Right cardiac atrium (tissue), 5 donors: ENCODE measurements at regions not wholly inside any gene's neighbourhood (a gene's known extent, or its start where the extent isn't known, plus 50 kb on each side); places are given as distances from the start of the nearest gene placed in this dataset.

ENCODE experiments used
- ATAC-seq, 2 donors: fragments of 200-7000 bp; cut with Tn5 transposase; one replicate each; pipeline versions ENCODE4 v1.8.0 to v1.9.1; 2020; ENCODE audit warnings: moderate library complexity in 2 of 2, mild to moderate bottlenecking in 1 of 2
- DNase-seq, 3 donors: peaks; one replicate each; pipeline ENCODE4 v3.0.0-alpha.2; 2020
- H3K27ac ChIP-seq: one replicate; pipeline ENCODE4 v1.5.1; 2013; ENCODE audit warnings: mild to moderate bottlenecking, low read length, control low read depth, moderate library complexity
- H3K27me3 ChIP-seq: one replicate; pipeline ENCODE4 v1.6.1; 2013; ENCODE audit not compliant: control insufficient read depth, insufficient read depth
- H3K4me1 ChIP-seq: one replicate; pipeline ENCODE4 v1.6.1; 2013; ENCODE audit warnings: low read length; ENCODE audit not compliant: control insufficient read depth, insufficient read depth
- H3K4me3 ChIP-seq: one replicate; pipeline ENCODE4 v1.5.1; 2013; ENCODE audit warnings: low read length, control low read depth
- H3K9me3 ChIP-seq: one replicate; pipeline ENCODE4 v1.6.1; 2013; ENCODE audit warnings: low read length; ENCODE audit not compliant: control insufficient read depth
- WGBS: extraction: QIAGEN DNeasy Blood & Tissue Kit; methylation state at CpG from one replicate; pipeline ENCODE4 v1.1.7; 2013; 5-methylcytosine and 5-hydroxymethylcytosine counted together
- intact Hi-C, 4 donors: fragments of 100-400 bp; cut with DNase I; formaldehyde crosslinking; loops; one replicate each; pipeline versions ENCODE4 v1.11.0 to v1.14.0; 2022 to 2023
- donor health status: healthy with polysubstance abuse.
- donor health status: DM: no; HTN: yes; CAD: no.
- donor health status: DM: no; HTN: no; CAD: no.
- donor health status: DM: no; HTN: yes; CAD: no; lungs with severe emphysema.
- donor health status: DM: yes; HTN: yes; CAD: no.

- no peaks in the 10 kb centered on the region for H3K9me3 ChIP-seq
- intact Hi-C loops, result no loop called here
- 85% methylated on average over 6 of the region's 6 CpGs for WGBS
- H3K4me1 ChIP-seq, result no peaks in the 10 kb centered on the region
- ATAC-seq, result no peak
- no peak for DNase-seq
- H3K4me3 ChIP-seq, result no peak overlapping the region
- H3K27me3 ChIP-seq, result no peaks in the 10 kb centered on the region
- no peak overlapping the region for H3K27ac ChIP-seq
Measured at GRCh38 chr6:119459207-119459974, 109.8 kb upstream of the MAN1A1 start.

DNA sequence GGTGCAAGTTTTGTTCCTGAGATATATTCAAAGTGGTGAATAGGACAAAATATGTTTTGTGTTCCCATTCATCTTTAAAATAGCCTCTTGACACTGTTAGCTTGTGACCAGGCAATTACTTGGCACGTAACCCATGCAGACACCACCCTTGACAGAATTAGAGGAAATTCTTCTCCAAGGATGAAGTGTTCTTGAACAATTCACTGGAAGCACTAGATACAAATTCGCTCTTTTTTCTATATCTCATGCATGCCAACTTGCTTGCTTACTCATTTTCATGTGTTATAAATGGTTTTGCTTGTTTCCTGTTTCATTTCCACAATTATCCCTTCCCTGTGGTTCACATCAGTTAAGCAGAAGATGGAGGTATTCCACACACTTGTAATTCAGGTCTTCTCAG is 105.2 kb upstream of the MAN1A1 start:
- H3K9me3 ChIP-seq, result no peaks in the 10 kb centered on the region
- intact Hi-C loops, result no loop called here
- DNase-seq (no peak), ATAC-seq (no peak)
- no peak overlapping the region for H3K27ac ChIP-seq
- WGBS, result 37% methylated on average over 2 of the region's 2 CpGs
- no peaks in the 10 kb centered on the region for H3K4me1 ChIP-seq
- no peak overlapping the region for H3K4me3 ChIP-seq
- no peaks in the 10 kb centered on the region for H3K27me3 ChIP-seq

DNA sequence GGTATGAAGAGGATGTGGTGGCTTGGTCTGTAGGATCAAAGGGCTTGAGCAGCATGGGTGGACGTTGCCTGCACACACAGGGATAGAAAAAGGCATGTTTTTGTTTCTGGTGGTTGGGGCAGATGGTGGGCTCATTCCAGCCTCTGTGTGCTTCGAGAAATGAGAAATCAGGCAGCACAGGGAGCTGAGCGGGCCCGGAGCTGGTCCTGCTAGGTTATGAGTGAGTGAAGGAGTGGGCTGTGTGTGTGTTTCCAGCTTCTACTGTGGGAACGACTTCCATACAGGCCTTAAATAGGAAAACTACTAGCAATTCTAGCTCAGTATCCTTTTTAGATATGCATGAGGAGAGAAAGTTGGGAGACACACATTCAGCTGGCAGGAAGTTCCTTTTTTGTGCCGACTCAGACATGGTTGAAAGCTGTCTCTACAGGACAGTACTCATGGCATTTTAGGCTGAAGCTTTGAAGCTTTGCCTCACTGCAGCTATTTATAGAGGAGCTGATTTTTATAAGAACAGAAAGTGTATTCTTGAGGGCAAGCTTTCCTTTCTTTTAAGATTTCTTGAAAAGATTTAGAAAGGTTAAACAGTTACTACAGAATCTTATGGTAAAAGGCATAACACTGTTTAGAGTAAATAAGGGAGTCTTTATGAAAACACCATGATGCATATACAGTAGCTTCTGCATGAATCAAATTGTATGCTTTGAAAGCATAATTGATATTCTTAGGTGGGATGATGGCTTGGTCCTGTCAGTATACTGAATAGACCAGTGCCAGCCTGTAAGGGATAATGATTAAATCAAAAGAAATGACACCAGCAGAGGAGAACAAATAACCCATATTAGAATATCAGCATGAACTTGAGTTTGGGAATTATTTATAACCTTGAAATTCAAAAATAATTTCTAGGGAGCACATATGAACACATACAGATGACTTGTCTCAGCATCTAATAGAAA is 104.0 kb upstream of the MAN1A1 start:
- H3K27me3 ChIP-seq, result no peaks in the 10 kb centered on the region
- no peak overlapping the region for H3K4me3 ChIP-seq
- intact Hi-C loops, result no loop called here
- 83% methylated on average over 6 of the region's 6 CpGs for WGBS
- no peaks in the 10 kb centered on the region for H3K4me1 ChIP-seq
- H3K9me3 ChIP-seq, result no peaks in the 10 kb centered on the region
- ATAC-seq (no peak), DNase-seq (no peak)
- H3K27ac ChIP-seq, result no peak overlapping the region

- H3K27me3 ChIP-seq, result no peaks in the 10 kb centered on the region
- peaks cover 4% of the 10 kb centered on the region for H3K4me1 ChIP-seq
- no peak overlapping the region for H3K27ac ChIP-seq
- intact Hi-C loops, result no loop called here
- WGBS, result 65% methylated on average over 6 of the region's 6 CpGs
- no peaks in the 10 kb centered on the region for H3K9me3 ChIP-seq
- DNase-seq (no peak), ATAC-seq (peak; percentile 36 to 47)
- no peak overlapping the region for H3K4me3 ChIP-seq
Measured at GRCh38 chr6:119449331-119450156, 100.0 kb upstream of the MAN1A1 start.

DNA sequence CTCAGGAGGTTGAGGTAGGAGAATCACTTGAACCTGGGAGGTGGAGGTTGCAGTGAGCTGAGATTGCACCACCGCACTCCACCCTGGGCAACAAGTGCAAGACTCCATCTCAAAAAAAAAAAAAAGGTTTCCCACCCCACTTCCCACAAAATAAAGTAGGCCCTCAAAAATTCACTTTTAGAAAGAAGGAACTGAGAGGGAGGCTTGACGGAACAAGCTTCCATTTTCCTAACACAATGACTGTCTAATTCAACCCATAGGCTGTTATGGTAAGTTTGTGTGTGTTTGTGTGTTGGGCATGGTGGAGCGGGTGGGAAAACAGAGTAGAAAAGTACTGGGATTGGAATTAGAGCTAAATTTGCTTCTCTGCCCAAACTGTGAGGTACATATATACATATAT is 98.4 kb upstream of the MAN1A1 start:
- DNase-seq, result peak in 1 of 3 donors; percentile 38
- no peak overlapping the region for H3K27ac ChIP-seq

GRCh38 chr6:119446609-119447008 is 97.0 kb upstream of the MAN1A1 start:
- no peak overlapping the region for H3K27ac ChIP-seq
- H3K9me3 ChIP-seq, result no peaks in the 10 kb centered on the region
- no peaks in the 10 kb centered on the region for H3K27me3 ChIP-seq
- H3K4me3 ChIP-seq, result no peak overlapping the region
- intact Hi-C loops, result no loop called here
- ATAC-seq (peak; percentile 64 to 69), DNase-seq (peak in 2 of 3 donors; percentile 49 to 58)
- peaks cover 6% of the 10 kb centered on the region for H3K4me1 ChIP-seq
- 59% methylated on average over 2 of the region's 2 CpGs for WGBS

More for the DNA sequence above, 98.4 kb upstream of the MAN1A1 start:
- peaks cover 4% of the 10 kb centered on the region for H3K4me1 ChIP-seq
- intact Hi-C loops, result no loop called here
- H3K27me3 ChIP-seq, result no peaks in the 10 kb centered on the region
- WGBS, result 92% methylated on average over 3 of the region's 3 CpGs
- H3K4me3 ChIP-seq, result no peak overlapping the region
- no peaks in the 10 kb centered on the region for H3K9me3 ChIP-seq
- no peak for ATAC-seq

GRCh38 chr6:119446115-119446554 is 96.6 kb upstream of the MAN1A1 start:
- Histone ChIP-seq H3K9me3 (no peaks in the 10 kb centered on the region), H3K4me1 (peaks cover 6% of the 10 kb centered on the region), H3K27me3 (no peaks in the 10 kb centered on the region), H3K27ac (no peak overlapping the region), H3K4me3 (no peak overlapping the region)
- intact Hi-C loops, result no loop called here
- peak in 1 of 2 donors; percentile 57 for ATAC-seq
- DNase-seq, result no peak
- WGBS, result 83% methylated on average over 1 of the region's 1 CpG

GRCh38 chr6:119445666-119446065 is 96.1 kb upstream of the MAN1A1 start:
- no peak for ATAC-seq
- intact Hi-C loops, result no loop called here
- Histone ChIP-seq H3K4me3 (no peak overlapping the region), H3K27me3 (no peaks in the 10 kb centered on the region), H3K9me3 (no peaks in the 10 kb centered on the region), H3K4me1 (peaks cover 6% of the 10 kb centered on the region), H3K27ac (no peak overlapping the region)
- DNase-seq, result no peak
- 95% methylated on average over 4 of the region's 4 CpGs for WGBS

DNA sequence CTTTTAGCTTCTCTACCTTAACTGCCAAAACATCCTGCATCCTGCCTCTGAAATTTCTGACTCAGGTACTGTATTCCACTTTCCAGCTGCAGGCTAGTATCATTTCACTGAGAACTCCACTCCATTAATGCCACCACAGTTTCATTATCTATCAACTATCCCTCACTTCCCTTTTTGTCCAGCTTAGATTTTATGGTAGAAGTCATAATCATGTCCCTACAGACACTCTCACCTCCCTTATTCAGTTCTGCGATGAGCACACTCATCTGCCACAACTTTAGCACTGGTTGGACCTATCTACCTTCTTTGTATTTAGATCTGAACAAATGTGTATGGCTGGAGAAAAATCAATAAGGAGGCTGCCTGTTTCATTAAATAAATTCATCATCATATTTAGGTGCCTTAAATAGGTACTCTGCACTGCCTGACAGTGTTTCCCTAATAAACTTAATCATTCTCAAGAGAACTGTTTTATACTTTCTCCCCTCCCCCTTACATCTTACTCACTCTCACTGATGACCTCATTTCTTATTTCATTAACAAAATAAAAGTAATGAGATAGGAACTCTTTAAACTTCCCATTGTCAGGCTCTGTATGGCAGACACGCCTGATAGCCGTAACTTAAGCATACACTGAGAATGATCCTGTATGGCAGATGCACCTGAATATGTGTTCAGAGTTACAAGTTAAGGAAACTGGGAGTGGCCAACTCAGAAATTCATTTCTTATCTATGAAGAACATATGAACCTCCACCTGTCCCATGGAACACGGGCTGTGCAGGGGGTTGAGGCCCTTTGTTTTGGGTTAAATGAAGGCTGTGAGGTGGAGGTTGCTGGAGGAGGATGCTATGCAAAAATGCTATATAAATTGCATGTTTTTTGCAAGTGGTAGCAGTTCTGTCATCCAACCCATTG is 95.3 kb upstream of the MAN1A1 start:
- DNase-seq (no peak), ATAC-seq (no peak)
- Histone ChIP-seq H3K27me3 (no peaks in the 10 kb centered on the region), H3K4me1 (peaks cover 6% of the 10 kb centered on the region), H3K9me3 (no peaks in the 10 kb centered on the region), H3K4me3 (no peak overlapping the region), H3K27ac (no peak overlapping the region)
- intact Hi-C loops, result no loop called here
- 67% methylated on average over 4 of the region's 4 CpGs for WGBS
